HEK293T (cell line): ENCODE measurements at regions not wholly inside any gene's neighbourhood (a gene's known extent, or its start where the extent isn't known, plus 50 kb on each side); places are given as distances from the start of the nearest gene placed in this dataset.

Experiments
- CTCF ChIA-PET: fragments of 350-600 bp; formaldehyde crosslinking; extraction: SDS; loops from one replicate; lab custom pipeline; 2021; ENCODE audit warnings: antibody characterized with exemption, inconsistent platforms; lab: Yijun Ruan, JAX
- POLR2A ChIA-PET: fragments of 350-600 bp; formaldehyde crosslinking; extraction: SDS; loops from one replicate; lab custom pipeline; 2020; ENCODE audit warnings: antibody characterized with exemption, inconsistent platforms; lab: Yijun Ruan, JAX
- DNase-seq: peaks from one replicate; pipeline ENCODE4 v3.0.0; 2012; ENCODE audit warnings: mixed read lengths; ENCODE audit errors: extremely low spot score
- ARNT ChIP-seq: fragments of 450-650 bp; IDR thresholded peaks from 2 replicates; pipeline ENCODE4 v1.6.1; 2017; ENCODE audit warnings: mild to moderate bottlenecking
- BHLHE40 ChIP-seq: fragments of 450-650 bp; IDR thresholded peaks from 2 replicates; pipeline ENCODE4 v1.6.1; 2016; ENCODE audit warnings: mild to moderate bottlenecking, moderate library complexity, borderline replicate concordance
- CTBP1 ChIP-seq: fragments of 450-650 bp; IDR thresholded peaks from 2 replicates; pipeline ENCODE4 v1.6.1; 2016; ENCODE audit warnings: borderline replicate concordance
- ELF4 ChIP-seq: fragments of 450-650 bp; IDR thresholded peaks from 2 replicates; pipeline ENCODE4 v1.6.1; 2017; ENCODE audit warnings: antibody characterized with exemption
- FOXA1 ChIP-seq: fragments of 450-650 bp; IDR thresholded peaks from 2 replicates; pipeline ENCODE4 v1.6.1; 2016; ENCODE audit warnings: mild to moderate bottlenecking
- FOXK2 ChIP-seq: fragments of 450-650 bp; IDR thresholded peaks from 2 replicates; pipeline ENCODE4 v1.6.1; 2016; ENCODE audit warnings: mild to moderate bottlenecking
- FOXM1 ChIP-seq: fragments of 450-650 bp; IDR thresholded peaks from 2 replicates; pipeline ENCODE4 v1.6.1; 2017; ENCODE audit warnings: mild to moderate bottlenecking, borderline replicate concordance
- HDGF ChIP-seq: fragments of 450-650 bp; IDR thresholded peaks from 2 replicates; pipeline ENCODE4 v1.6.1; 2017; ENCODE audit warnings: antibody characterized with exemption, borderline replicate concordance
- L3MBTL2 ChIP-seq: fragments of 450-650 bp; conservative IDR thresholded peaks from 2 replicates; pipeline ENCODE4 v1.6.1; 2016; ENCODE audit warnings: mild to moderate bottlenecking
- LEF1 ChIP-seq: fragments of 450-650 bp; IDR thresholded peaks from 2 replicates; pipeline ENCODE4 v1.6.1; 2017; ENCODE audit warnings: mild to moderate bottlenecking, borderline replicate concordance
- NFRKB ChIP-seq: fragments of 450-650 bp; IDR thresholded peaks from 2 replicates; pipeline ENCODE4 v1.6.1; 2016; ENCODE audit warnings: mild to moderate bottlenecking, moderate library complexity
- PKNOX1 ChIP-seq: fragments of 450-650 bp; IDR thresholded peaks from 2 replicates; pipeline ENCODE4 v1.6.1; 2016
- SP1 ChIP-seq: fragments of 450-650 bp; IDR thresholded peaks from 2 replicates; pipeline ENCODE4 v1.6.1; 2017
- SUZ12 ChIP-seq: fragments of 450-650 bp; IDR thresholded peaks from 2 replicates; pipeline ENCODE4 v1.6.1; 2016; ENCODE audit warnings: mild to moderate bottlenecking
- TARDBP ChIP-seq: fragments of 450-650 bp; IDR thresholded peaks from 2 replicates; pipeline ENCODE4 v1.6.1; 2016
- ZNF384 ChIP-seq: fragments of 450-650 bp; IDR thresholded peaks from 2 replicates; pipeline ENCODE4 v1.6.1; 2016

GRCh38 chr6:46072866-46073265 is 56.9 kb upstream of the ENPP4 start:
- TF ChIP-seq SP1 (no peak), FOXK2 (no peak), ELF4 (no peak), ZNF384 (no peak), SUZ12 (no peak), BHLHE40 (no peak), FOXM1 (no peak), LEF1 (no peak), CTBP1 (no peak), TARDBP (no peak), NFRKB (no peak), L3MBTL2 (no peak), HDGF (no peak)
- ChIA-PET CTCF (no interaction called here), POLR2A (no interaction called here)
- no peak for DNase-seq

GRCh38 chr6:46078294-46078693 is 51.5 kb upstream of the ENPP4 start:
- CTCF ChIA-PET = interaction anchor here (0.7 kb wide), 1 partner anchor 223 kb away, joined by 3 read pairs; no protein-coding TSS in a partner anchor

GRCh38 chr6:46079061-46079460 is 50.7 kb upstream of the ENPP4 start:
- POLR2A ChIA-PET = no interaction called here
- TF ChIP-seq L3MBTL2 = no peak
- no peak for TF ChIP-seq PKNOX1
- TF ChIP-seq ELF4 = no peak
- CTCF ChIA-PET = interaction anchor here (0.8 kb wide), 1 partner anchor 364 kb away, joined by 3 read pairs; no protein-coding TSS in a partner anchor
- DNase-seq = no peak

More at GRCh38 chr6:46078294-46078693, 51.5 kb upstream of the ENPP4 start:
- POLR2A ChIA-PET = no interaction called here
- TF ChIP-seq FOXK2 (no peak), FOXA1 (no peak), L3MBTL2 (no peak), LEF1 (no peak), HDGF (no peak), NFRKB (no peak), PKNOX1 (no peak), TARDBP (no peak), SP1 (no peak), FOXM1 (no peak), ZNF384 (no peak), SUZ12 (no peak), CTBP1 (no peak), ELF4 (no peak), BHLHE40 (no peak), ARNT (no peak)
- no peak for DNase-seq
